Neural cell (in vitro differentiated cells): ENCODE measurements at regions not wholly inside any gene's neighbourhood (a gene's known extent, or its start where the extent isn't known, plus 50 kb on each side); places are given as distances from the start of the nearest gene placed in this dataset.

Experiments
- H2AFZ ChIP-seq: fragments of 200-600, 300-800 bp; sonication (generic), shearing (Covaris generic); 2 replicates; pipeline ENCODE4 v1.6.0; 2014; ENCODE audit warnings: low read depth, mild to moderate bottlenecking, antibody characterized with exemption, low read length, moderate library complexity
- H3F3A ChIP-seq: fragments of 200-600 bp; shearing (Covaris generic); 2 replicates; pipeline ENCODE4 v1.6.1; 2016; ENCODE audit warnings: mild to moderate bottlenecking, moderate library complexity, mixed read lengths, antibody characterized with exemption, low read length; ENCODE audit not compliant: insufficient read depth, poor library complexity, severe bottlenecking
- H3K27ac ChIP-seq: fragments of 200-600, 300-800 bp; sonication (generic), shearing (Covaris generic); 2 replicates; pipeline ENCODE4 v1.5.1; 2014; ENCODE audit warnings: mild to moderate bottlenecking, low read length, moderate library complexity
- H3K27me3 ChIP-seq: fragments of 300-800, 200-600 bp; sonication (generic), shearing (Covaris generic); 2 replicates; pipeline ENCODE4 v1.6.0; 2014; ENCODE audit warnings: mild to moderate bottlenecking, low read depth, low read length, moderate library complexity; ENCODE audit not compliant: insufficient read depth
- H3K36me3 ChIP-seq: fragments of 300-800, 200-600 bp; sonication (generic), shearing (Covaris generic); 2 replicates; pipeline ENCODE4 v1.5.1; 2014; ENCODE audit warnings: mild to moderate bottlenecking, antibody characterized with exemption, low read length, moderate library complexity; ENCODE audit not compliant: insufficient read depth
- H3K4me2 ChIP-seq: fragments of 300-800, 200-600 bp; sonication (generic), shearing (Covaris generic); 2 replicates; pipeline ENCODE4 v1.6.0; 2014; ENCODE audit warnings: mild to moderate bottlenecking, low read length
- H3K4me3 ChIP-seq: fragments of 300-800, 200-600 bp; sonication (generic), shearing (Covaris generic); 2 replicates; pipeline ENCODE4 v1.5.1; 2014; ENCODE audit warnings: mild to moderate bottlenecking, low read length, moderate library complexity
- H3K79me2 ChIP-seq: fragments of 200-600 bp; shearing (Covaris generic); replicated peaks from 2 replicates; pipeline ENCODE4 v1.6.0; 2014; ENCODE audit warnings: mild to moderate bottlenecking, low read length, moderate library complexity; ENCODE audit not compliant: insufficient read depth
- H3K9ac ChIP-seq: fragments of 300-800, 200-600 bp; sonication (generic), shearing (Covaris generic); 2 replicates; pipeline ENCODE4 v1.6.1; 2016; ENCODE audit warnings: mild to moderate bottlenecking, low read length, mixed read lengths
- H3K9me2 ChIP-seq: fragments of 200-600 bp; shearing (Covaris generic); 2 replicates; pipeline ENCODE4 v1.6.1; 2016; ENCODE audit warnings: mild to moderate bottlenecking, low read length, mixed read lengths; ENCODE audit not compliant: insufficient read depth
- H3K9me3 ChIP-seq: fragments of 200-600, 300-800 bp; sonication (generic), shearing (Covaris generic); 2 replicates; pipeline ENCODE4 v1.6.1; 2016; ENCODE audit warnings: mild to moderate bottlenecking, mixed run types, low read length, moderate library complexity, mixed read lengths
- H4K20me1 ChIP-seq: fragments of 200-600 bp; shearing (Covaris generic); 2 replicates; pipeline ENCODE4 v1.6.1; 2016; ENCODE audit warnings: mild to moderate bottlenecking, mixed run types; ENCODE audit not compliant: insufficient read depth
- EP300 ChIP-seq: fragments of 450-650 bp; conservative IDR thresholded peaks from 2 replicates; pipeline ENCODE4 v1.6.1; 2014; ENCODE audit warnings: antibody characterized with exemption, mild to moderate bottlenecking, moderate library complexity; ENCODE audit not compliant: poor library complexity, severe bottlenecking
- EZH2 ChIP-seq: fragments of 200-600, 300-800 bp; shearing (Covaris generic), sonication (generic); IDR thresholded peaks from 2 replicates; pipeline ENCODE4 v1.6.1; 2014; ENCODE audit warnings: antibody characterized with exemption, low read length, borderline replicate concordance, mild to moderate bottlenecking; ENCODE audit not compliant: insufficient read depth, poor library complexity, severe bottlenecking
- MXI1 ChIP-seq: fragments of 450-650 bp; conservative IDR thresholded peaks from 2 replicates; pipeline ENCODE4 v1.6.1; 2014; ENCODE audit warnings: antibody characterized with exemption, mild to moderate bottlenecking; ENCODE audit not compliant: poor library complexity, severe bottlenecking
- POLR2AphosphoS5 ChIP-seq: IDR thresholded peaks from 2 replicates; pipeline ENCODE4 v1.6.1; 2012
- RAD21 ChIP-seq: fragments of 450-650 bp; conservative IDR thresholded peaks from 2 replicates; pipeline ENCODE4 v1.6.1; 2014; ENCODE audit warnings: antibody characterized with exemption, mild to moderate bottlenecking, moderate library complexity
- REST ChIP-seq: IDR thresholded peaks from 2 replicates; pipeline ENCODE4 v1.6.1; 2012; ENCODE audit warnings: borderline replicate concordance
- SMC3 ChIP-seq: fragments of 450-650 bp; conservative IDR thresholded peaks from 2 replicates; pipeline ENCODE4 v1.6.1; 2014; ENCODE audit warnings: antibody characterized with exemption, mild to moderate bottlenecking, moderate library complexity; ENCODE audit not compliant: poor library complexity
- TAF1 ChIP-seq: IDR thresholded peaks from 2 replicates; pipeline ENCODE4 v1.6.1; 2012; ENCODE audit warnings: low read depth
- TF ChIP-seq, protein P1 (sequence below): fragments of 450-650 bp; IDR thresholded peaks from 2 replicates; pipeline ENCODE4 v1.5.1; 2014; ENCODE audit warnings: antibody characterized with exemption, mild to moderate bottlenecking, moderate library complexity; ENCODE audit not compliant: poor library complexity, severe bottlenecking

- Histone ChIP-seq H4K20me1 (no peaks in the 10 kb centered on the region), H2AFZ (no peak overlapping the region), H3F3A (no peaks in the 10 kb centered on the region), H3K4me2 (no peak overlapping the region), H3K9me3 (no peaks in the 10 kb centered on the region), H3K79me2 (no peaks in the 10 kb centered on the region), H3K27me3 (no peaks in the 10 kb centered on the region), H3K36me3 (no peaks in the 10 kb centered on the region), H3K4me3 (no peak overlapping the region), H3K27ac (no peak overlapping the region), H3K9me2 (no peaks in the 10 kb centered on the region), H3K9ac (no peak overlapping the region)
- TF ChIP-seq EZH2, result no peak
Observed at GRCh38 chr9:13734601-13735000, 455.1 kb upstream of the MPDZ start.

DNA sequence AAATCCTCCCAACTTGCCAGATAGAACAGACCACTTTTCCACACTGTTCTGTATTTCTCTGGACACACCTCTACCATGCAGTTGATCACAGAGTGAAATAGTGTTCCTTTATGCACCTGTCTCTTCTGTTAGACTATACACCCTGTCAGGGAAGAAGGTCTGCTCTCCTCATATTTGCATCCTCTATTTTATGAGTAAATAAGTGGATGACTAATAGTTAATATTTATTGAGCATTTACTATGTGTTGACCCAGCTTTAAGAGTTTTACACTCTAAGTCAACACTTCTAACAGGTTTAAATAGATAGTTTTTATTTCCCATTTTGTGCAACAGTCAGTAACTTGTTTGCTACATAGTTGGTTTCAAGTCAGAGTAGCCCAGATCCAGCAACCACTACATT lies 452.8 kb upstream of the MPDZ start:
- Histone ChIP-seq H3K4me3 (no peak overlapping the region), H3K27me3 (no peaks in the 10 kb centered on the region), H2AFZ (no peak overlapping the region), H3K36me3 (no peaks in the 10 kb centered on the region), H3K27ac (no peak overlapping the region), H4K20me1 (no peaks in the 10 kb centered on the region), H3K9ac (no peak overlapping the region), H3K79me2 (no peaks in the 10 kb centered on the region), H3F3A (no peaks in the 10 kb centered on the region), H3K9me3 (no peaks in the 10 kb centered on the region), H3K4me2 (no peak overlapping the region), H3K9me2 (no peaks in the 10 kb centered on the region)
- TF ChIP-seq, protein P1, sequence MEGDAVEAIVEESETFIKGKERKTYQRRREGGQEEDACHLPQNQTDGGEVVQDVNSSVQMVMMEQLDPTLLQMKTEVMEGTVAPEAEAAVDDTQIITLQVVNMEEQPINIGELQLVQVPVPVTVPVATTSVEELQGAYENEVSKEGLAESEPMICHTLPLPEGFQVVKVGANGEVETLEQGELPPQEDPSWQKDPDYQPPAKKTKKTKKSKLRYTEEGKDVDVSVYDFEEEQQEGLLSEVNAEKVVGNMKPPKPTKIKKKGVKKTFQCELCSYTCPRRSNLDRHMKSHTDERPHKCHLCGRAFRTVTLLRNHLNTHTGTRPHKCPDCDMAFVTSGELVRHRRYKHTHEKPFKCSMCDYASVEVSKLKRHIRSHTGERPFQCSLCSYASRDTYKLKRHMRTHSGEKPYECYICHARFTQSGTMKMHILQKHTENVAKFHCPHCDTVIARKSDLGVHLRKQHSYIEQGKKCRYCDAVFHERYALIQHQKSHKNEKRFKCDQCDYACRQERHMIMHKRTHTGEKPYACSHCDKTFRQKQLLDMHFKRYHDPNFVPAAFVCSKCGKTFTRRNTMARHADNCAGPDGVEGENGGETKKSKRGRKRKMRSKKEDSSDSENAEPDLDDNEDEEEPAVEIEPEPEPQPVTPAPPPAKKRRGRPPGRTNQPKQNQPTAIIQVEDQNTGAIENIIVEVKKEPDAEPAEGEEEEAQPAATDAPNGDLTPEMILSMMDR, result no peak
- TF ChIP-seq EZH2 (no peak), SMC3 (no peak), RAD21 (no peak), MXI1 (no peak), TAF1 (no peak), REST (no peak), EP300 (no peak), POLR2AphosphoS5 (no peak)

DNA sequence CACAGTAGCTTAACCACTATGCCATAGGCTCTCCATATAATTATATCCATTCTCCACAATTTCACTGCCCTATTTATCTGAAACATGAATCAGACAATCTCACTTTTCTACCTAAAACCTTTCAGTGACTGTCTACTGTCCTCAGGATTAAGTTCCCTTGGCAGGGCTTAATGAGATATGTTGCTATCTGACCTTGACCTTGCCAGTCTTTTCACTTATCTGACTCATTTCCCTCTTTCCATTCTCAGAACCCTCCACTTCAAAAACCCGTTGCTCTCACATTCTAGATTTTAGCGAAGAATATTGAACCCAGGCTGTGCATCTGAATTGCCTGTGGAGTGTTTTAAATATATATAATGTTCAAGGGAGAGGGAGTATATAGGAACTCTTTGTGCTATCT lies 452.1 kb upstream of the MPDZ start:
- Histone ChIP-seq H3K79me2 (no peaks in the 10 kb centered on the region), H3F3A (no peaks in the 10 kb centered on the region), H3K9me2 (no peaks in the 10 kb centered on the region), H3K36me3 (no peaks in the 10 kb centered on the region), H2AFZ (no peak overlapping the region), H3K4me2 (no peak overlapping the region), H3K4me3 (no peak overlapping the region), H3K27ac (no peak overlapping the region), H4K20me1 (no peaks in the 10 kb centered on the region), H3K27me3 (no peaks in the 10 kb centered on the region), H3K9me3 (no peaks in the 10 kb centered on the region), H3K9ac (no peak overlapping the region)
- TF ChIP-seq, protein P1, result no peak
- TF ChIP-seq POLR2AphosphoS5, result no peak
- no peak for TF ChIP-seq SMC3
- TF ChIP-seq EP300, result no peak
- no peak for TF ChIP-seq MXI1
- no peak for TF ChIP-seq REST
- TF ChIP-seq EZH2, result no peak
- no peak for TF ChIP-seq RAD21
- TF ChIP-seq TAF1, result no peak
